ENCODE measurements at regions not wholly inside any gene's neighbourhood (a gene's known extent, or its start where the extent isn't known, plus 50 kb on each side); places are given as distances from the start of the nearest gene placed in this dataset.
A peak's percentile ranks its signal among the peaks of the same experiment; 100 is the strongest.
"Not testable (repeated sequence)": the region's sequence is repeated elsewhere in the genome, so short reads cannot be mapped to it uniquely, and the experiment has no call there.

DNA sequence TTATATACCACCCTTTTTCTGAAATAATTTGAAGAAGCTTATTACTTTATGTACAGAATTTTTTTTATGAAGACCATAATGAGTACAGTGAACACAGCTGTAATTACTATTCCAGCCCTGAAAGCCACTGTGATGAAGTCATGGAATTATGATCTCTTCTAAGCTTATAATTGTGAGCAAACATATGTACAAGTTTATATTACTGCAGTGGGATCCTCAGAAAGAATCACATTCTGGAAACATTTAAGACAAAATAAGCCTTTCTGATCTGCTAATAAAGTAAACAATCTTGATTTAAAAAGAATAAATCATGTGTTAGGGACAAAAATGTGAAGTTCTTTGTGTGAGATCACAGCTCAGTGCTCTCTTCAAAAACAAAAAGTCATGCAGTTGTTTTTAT is 560.4 kb downstream of the CD109 start:
- no peak for DNase-seq (ENCODE audit: low read depth, low spot score)
- in situ Hi-C loops (cut with HindIII; ENCODE audit: low sequenced_read_pairs), result no loop called here

GRCh38 chr6:74255007-74255406 is 559.0 kb downstream of the CD109 start:
- DNase-seq (ENCODE audit: low read depth, low spot score); H3K4me3 ChIP-seq (ENCODE audit: low read depth, low read length); in situ Hi-C loops (cut with HindIII; ENCODE audit: low sequenced_read_pairs): not testable (repeated sequence)

More for the DNA sequence above, 560.4 kb downstream of the CD109 start:
- no peak overlapping the region for H3K4me3 ChIP-seq (ENCODE audit: low read depth, low read length)
- TF ChIP-seq, protein P1, sequence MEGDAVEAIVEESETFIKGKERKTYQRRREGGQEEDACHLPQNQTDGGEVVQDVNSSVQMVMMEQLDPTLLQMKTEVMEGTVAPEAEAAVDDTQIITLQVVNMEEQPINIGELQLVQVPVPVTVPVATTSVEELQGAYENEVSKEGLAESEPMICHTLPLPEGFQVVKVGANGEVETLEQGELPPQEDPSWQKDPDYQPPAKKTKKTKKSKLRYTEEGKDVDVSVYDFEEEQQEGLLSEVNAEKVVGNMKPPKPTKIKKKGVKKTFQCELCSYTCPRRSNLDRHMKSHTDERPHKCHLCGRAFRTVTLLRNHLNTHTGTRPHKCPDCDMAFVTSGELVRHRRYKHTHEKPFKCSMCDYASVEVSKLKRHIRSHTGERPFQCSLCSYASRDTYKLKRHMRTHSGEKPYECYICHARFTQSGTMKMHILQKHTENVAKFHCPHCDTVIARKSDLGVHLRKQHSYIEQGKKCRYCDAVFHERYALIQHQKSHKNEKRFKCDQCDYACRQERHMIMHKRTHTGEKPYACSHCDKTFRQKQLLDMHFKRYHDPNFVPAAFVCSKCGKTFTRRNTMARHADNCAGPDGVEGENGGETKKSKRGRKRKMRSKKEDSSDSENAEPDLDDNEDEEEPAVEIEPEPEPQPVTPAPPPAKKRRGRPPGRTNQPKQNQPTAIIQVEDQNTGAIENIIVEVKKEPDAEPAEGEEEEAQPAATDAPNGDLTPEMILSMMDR (IDR thresholded peaks at IDR 0.05; ENCODE audit: low read depth, low read length), result no peak

DNA sequence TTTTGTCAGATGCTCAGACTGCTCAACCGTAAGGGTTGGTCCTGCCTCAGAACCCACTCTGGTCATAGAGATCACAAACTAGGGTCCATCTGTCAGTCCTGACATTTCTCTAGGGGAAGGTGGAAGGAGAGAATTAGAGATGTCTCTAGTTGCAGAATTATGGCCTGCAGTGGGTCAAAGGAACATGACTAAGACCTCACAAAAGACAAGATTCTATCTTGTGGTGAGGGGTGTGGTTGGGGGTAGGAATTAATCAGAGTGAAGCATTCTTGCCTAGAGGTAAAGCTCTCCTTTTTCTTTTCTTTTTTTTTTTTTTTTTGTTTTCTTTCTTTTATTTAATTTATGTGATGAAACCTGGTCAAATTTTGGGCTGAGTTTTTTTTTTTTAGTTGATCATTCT is 558.1 kb downstream of the CD109 start:
- DNase-seq (ENCODE audit: low read depth, low spot score); H3K4me3 ChIP-seq (ENCODE audit: low read depth, low read length); in situ Hi-C loops (cut with HindIII; ENCODE audit: low sequenced_read_pairs): not testable (repeated sequence)

- TF ChIP-seq, protein P1 (IDR thresholded peaks at IDR 0.05; ENCODE audit: low read depth, low read length), result no peak
- no peak for DNase-seq (ENCODE audit: low read depth, low spot score)
- H3K4me3 ChIP-seq (ENCODE audit: low read depth, low read length), result no peak overlapping the region
- in situ Hi-C loops (cut with HindIII; ENCODE audit: low sequenced_read_pairs), result no loop called here
Measured at GRCh38 chr6:74253261-74253660, 557.3 kb downstream of the CD109 start.

DNA sequence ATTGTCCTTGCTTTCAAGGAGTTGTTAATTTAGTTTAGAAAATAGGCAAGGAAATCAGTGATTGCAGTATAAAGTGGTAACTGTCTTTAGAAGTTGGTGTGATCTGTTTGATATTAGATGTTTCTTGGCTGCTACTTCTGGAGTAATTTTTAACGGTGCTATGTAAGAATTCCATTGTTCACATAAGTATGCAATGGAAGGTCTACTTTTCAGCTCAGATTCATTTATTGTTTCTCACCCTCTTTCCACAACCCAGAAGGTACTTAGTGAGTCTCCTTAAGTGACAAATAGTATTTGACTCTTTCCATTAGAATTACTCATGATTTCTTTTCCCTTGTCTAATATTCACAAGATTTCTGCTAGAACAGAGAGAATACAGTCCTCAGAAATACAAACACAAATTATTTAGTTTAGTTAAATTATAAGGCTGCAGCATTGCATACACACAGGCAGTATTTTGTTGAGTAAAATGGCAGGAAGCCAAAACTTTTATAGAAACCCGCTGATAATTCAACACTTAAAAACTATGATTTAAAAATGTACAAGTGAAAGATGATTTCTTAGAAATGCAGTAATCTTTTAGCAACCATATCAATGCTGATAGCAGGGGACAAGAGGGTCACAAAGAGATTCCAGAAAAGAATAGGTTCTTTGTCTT is 554.3 kb downstream of the CD109 start:
- in situ Hi-C loops (cut with HindIII; ENCODE audit: low sequenced_read_pairs), result no loop called here
- TF ChIP-seq, protein P1 (IDR thresholded peaks at IDR 0.05; ENCODE audit: low read depth, low read length), result no peak
- H3K4me3 ChIP-seq (ENCODE audit: low read depth, low read length), result no peak overlapping the region
- DNase-seq (ENCODE audit: low read depth, low spot score), result peak; percentile 34

- DNase-seq (ENCODE audit: low read depth, low spot score), result peak; percentile 82
- in situ Hi-C loops (cut with HindIII; ENCODE audit: low sequenced_read_pairs), result no loop called here
- TF ChIP-seq, protein P1 (IDR thresholded peaks at IDR 0.05; ENCODE audit: low read depth, low read length), result no peak
- H3K4me3 ChIP-seq (ENCODE audit: low read depth, low read length), result no peak overlapping the region
Measured at GRCh38 chr6:74249658-74250057, 553.7 kb downstream of the CD109 start.

DNA sequence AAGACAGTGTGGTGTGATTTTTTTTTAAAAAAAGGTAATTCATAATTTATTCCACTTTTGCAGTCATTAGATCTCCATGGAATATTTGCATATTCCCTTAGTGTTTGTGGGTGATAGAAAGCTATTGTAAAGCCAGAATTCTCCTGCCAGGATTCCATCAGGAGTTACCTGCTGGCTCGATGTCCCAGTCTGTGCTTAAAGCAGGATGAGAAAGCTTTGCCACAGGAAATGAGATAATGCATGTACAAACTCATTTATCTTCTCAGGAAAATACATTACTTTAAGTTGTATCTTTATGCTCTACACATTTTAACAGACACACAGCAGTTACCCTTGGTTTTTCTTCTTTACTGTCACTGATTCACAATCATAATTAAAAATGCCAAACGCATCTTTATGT is 553.0 kb downstream of the CD109 start:
- TF ChIP-seq, protein P1 (IDR thresholded peaks at IDR 0.05; ENCODE audit: low read depth, low read length), result no peak
- in situ Hi-C loops (cut with HindIII; ENCODE audit: low sequenced_read_pairs), result no loop called here
- no peak overlapping the region for H3K4me3 ChIP-seq (ENCODE audit: low read depth, low read length)
- no peak for DNase-seq (ENCODE audit: low read depth, low spot score)

All from astrocyte of the spinal cord (primary cell).